ENCODE measurements at regions not wholly inside any gene's neighbourhood (a gene's known extent, or its start where the extent isn't known, plus 50 kb on each side); places are given as distances from the start of the nearest gene placed in this dataset.

DNA sequence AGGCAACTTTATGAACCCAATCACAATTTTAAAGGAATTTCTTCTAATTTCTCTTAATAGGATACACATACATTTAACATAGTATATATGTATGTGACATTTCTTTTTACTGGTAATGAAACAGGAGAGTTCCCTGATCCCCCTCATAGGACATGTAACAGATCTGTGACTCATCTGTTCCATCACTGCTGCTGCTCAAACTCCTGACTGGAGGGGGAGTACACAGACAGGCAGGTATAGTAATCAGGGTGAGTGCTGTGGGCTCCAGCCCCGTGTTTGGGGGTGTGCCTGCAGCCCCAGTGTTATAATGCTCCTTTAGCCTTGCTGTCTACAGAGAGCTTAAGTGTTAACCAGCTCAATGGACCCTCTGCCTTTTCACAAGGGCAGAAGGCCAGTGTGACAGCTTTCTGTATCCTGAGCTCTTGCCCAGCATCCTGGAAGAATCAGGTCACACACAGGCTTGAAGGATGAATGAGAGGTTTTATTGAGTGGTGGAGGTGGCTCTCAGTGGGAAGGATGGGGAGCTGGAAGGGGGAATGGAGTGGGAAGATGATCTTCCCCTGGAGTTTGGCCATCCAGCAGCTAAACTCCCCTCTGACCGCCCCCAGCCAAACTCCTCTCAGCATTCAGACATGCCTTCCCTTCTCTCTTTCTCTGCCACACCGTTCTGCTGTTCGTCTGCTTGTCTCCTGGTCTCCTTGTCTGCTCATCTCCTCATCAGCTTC is 161.3 kb downstream of the ZNF608 start:
- TF ChIP-seq, protein P1, sequence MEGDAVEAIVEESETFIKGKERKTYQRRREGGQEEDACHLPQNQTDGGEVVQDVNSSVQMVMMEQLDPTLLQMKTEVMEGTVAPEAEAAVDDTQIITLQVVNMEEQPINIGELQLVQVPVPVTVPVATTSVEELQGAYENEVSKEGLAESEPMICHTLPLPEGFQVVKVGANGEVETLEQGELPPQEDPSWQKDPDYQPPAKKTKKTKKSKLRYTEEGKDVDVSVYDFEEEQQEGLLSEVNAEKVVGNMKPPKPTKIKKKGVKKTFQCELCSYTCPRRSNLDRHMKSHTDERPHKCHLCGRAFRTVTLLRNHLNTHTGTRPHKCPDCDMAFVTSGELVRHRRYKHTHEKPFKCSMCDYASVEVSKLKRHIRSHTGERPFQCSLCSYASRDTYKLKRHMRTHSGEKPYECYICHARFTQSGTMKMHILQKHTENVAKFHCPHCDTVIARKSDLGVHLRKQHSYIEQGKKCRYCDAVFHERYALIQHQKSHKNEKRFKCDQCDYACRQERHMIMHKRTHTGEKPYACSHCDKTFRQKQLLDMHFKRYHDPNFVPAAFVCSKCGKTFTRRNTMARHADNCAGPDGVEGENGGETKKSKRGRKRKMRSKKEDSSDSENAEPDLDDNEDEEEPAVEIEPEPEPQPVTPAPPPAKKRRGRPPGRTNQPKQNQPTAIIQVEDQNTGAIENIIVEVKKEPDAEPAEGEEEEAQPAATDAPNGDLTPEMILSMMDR (IDR thresholded peaks at IDR 0.05; ENCODE audit: control extremely low read depth, extremely low read depth, low read depth, missing control alignments) = no peak
- no peak for DNase-seq (ENCODE audit: extremely low spot score)
- POLR2A ChIA-PET = no interaction called here
- CTCF ChIA-PET = interaction anchor here (1.2 to 2.2 kb wide), 3 partner anchors 12 to 55 kb away, joined by 3 to 10 read pairs (median 4); no protein-coding TSS in a partner anchor

DNA sequence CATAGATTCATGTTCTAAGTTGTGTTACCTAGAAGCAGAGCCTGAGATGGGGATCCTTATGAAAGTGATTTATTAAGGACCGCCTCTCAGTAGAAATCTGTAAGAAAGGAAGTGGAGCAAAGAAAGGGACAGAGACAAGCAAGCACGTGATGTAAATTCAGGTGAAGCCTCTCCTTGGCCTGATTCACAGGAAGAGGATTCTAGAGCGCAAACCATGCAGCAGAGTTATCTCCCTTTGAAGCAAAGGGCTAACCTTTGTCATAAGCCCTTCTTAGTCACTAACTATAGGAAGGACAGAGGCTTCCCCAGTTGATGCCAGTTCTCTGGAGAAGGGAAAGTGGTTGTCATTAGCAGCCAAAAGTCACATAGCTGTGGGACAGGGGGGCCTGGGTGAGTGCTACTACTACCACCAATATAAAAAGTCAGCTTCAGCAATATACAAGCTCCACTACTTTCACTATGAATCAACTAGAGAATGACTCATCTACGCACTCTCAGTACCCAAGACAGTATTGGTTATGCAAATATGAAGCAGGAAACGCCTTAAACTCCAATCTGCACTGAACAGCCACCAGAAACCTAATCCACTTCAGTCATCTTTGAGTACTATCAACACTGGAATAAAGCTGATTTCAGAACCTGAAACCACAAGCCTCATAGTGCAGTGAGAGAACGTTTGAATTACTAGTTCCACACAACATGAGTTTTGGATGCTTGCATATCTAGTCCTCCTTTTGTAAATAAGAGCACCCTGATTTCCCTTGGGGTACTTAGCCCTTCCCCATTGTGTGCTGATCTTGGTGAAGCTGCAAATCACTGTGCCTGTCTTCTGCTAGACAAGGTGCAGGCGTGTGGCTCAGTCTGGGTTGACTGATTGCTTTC is 162.7 kb downstream of the ZNF608 start:
- ChIA-PET POLR2A (no interaction called here), CTCF (interaction anchor here (2.2 kb wide), 1 partner anchor 20 kb away, joined by 10 read pairs; no protein-coding TSS in a partner anchor)
- TF ChIP-seq, protein P1 (IDR thresholded peaks at IDR 0.05; ENCODE audit: control extremely low read depth, extremely low read depth, low read depth, missing control alignments) = no peak
- DNase-seq (ENCODE audit: extremely low spot score) = peak; percentile 72

DNA sequence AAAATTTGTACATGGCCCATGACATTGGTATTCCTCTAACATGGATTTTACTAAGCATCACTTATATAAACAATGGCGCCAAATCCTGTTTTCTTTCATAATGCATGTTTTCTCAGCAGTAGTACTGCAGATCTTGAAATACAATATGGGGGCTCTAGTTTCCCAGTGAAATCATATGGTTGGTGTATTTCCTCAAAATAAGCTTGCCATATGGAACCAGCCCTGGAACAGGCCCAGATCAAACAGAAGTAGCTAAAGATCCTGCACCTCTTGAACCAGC is 163.9 kb downstream of the ZNF608 start:
- POLR2A ChIA-PET = no interaction called here
- no peak for DNase-seq (ENCODE audit: extremely low spot score)
- TF ChIP-seq, protein P1 (IDR thresholded peaks at IDR 0.05; ENCODE audit: control extremely low read depth, extremely low read depth, low read depth, missing control alignments) = no peak
- CTCF ChIA-PET = interaction anchor here (1.4 to 1.9 kb wide), 3 partner anchors 14 to 58 kb away, joined by 4 read pairs; no protein-coding TSS in a partner anchor

DNA sequence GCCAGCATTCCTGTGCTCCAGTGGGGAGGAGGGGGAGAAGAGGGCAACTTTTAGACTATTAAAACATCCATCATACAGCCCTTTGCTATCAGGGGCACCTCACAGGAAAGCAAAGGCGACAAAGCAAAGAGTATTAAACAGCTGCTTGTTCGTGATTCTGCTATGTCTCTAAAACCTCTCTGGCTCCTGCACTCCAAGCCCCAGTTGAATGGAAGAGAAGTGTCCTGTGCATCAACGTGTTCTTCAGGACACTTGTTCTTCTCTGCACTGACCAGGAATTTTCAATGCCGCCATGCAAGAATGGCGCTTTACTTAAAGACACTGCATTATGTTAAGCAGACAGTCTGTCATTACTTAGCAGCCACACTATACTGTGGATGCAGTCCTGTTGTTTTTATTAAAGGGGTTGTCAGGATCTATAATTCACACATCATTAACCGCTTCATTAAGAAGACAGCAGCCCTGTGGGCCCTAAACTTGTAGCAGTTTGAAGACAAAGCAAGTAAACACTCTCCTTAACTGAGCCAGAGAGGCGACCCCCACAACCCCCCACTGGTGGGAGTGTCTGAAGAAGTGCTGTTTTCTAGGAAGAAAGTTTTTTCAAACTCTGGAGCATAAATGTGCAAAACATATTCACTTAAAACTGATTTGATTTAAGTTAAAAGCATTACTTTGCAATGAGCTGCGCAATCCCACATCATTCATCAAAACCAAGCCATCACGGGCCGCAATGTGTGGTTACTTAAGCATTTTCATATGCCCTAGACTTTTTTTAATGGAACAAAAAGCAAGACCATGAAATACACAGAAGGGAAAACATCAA is 164.5 kb downstream of the ZNF608 start:
- CTCF ChIA-PET = interaction anchor here (1.4 to 1.9 kb wide), 3 partner anchors 13 to 58 kb away, joined by 4 read pairs; no protein-coding TSS in a partner anchor
- POLR2A ChIA-PET = no interaction called here
- DNase-seq (ENCODE audit: extremely low spot score) = no peak
- TF ChIP-seq, protein P1 (IDR thresholded peaks at IDR 0.05; ENCODE audit: control extremely low read depth, extremely low read depth, low read depth, missing control alignments) = no peak

DNA sequence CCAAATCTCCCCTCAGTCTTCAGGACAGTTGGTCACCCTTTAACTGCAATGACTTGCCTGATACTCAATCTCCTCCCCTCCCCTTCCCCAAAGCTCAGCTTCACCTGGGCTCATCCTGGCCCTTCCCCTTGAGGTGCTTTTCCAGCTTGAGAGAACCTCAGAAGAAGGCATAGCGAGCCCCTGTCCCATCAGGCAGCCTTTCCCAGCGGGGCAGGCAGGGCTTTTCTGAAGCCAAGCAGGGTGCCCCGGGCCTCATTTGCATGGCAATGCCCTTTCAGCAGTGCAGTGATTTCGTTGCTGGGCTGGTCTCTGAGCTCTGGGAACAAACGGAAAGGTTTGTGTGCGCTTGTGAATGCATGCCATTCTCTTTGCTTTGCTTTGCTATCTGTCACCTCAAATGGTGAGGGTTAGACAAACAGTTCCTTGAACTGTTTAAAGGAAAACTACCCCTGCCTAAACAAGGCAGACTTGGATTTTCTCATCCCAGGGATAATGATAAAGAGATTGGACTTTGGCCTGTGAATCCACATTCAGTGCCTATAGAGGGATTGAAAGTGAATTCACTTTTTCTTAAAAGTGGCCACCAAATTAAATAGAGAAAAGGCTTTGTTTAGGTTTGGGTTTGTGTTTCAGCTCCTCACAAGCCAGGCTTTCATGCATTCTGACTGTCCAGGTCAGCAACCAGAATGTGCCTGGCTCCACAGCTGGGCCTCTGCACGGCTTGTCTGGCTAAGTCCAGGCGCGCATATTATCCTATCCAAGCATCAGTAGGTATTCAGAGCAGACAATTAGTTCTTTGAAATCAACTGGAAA is 165.3 kb downstream of the ZNF608 start:
- ChIA-PET POLR2A (no interaction called here), CTCF (interaction anchor here (1.1 to 1.9 kb wide), 4 partner anchors 13 to 26 kb away, joined by 3 to 4 read pairs (median 4); no protein-coding TSS in a partner anchor)
- TF ChIP-seq, protein P1 (IDR thresholded peaks at IDR 0.05; ENCODE audit: control extremely low read depth, extremely low read depth, low read depth, missing control alignments) = no peak
- no peak for DNase-seq (ENCODE audit: extremely low spot score)
